ENCODE measurements at regions not wholly inside any gene's neighbourhood (a gene's known extent, or its start where the extent isn't known, plus 50 kb on each side); places are given as distances from the start of the nearest gene placed in this dataset.
A peak's percentile ranks its signal among the peaks of the same experiment; 100 is the strongest.

GRCh38 chr3:22101351-22101750 is 350.3 kb upstream of the ZNF385D start:
- no peak for TF ChIP-seq CTCF (IDR thresholded peaks at IDR 0.05; ENCODE audit: insufficient read depth, low read depth, low read length, missing control alignments)

GRCh38 chr3:22101811-22102210 is 350.8 kb upstream of the ZNF385D start:
- no peak overlapping the region for H3K4me3 ChIP-seq (ENCODE audit: low read length)
- no peak for TF ChIP-seq CTCF (IDR thresholded peaks at IDR 0.05; ENCODE audit: insufficient read depth, low read depth, low read length, missing control alignments)
- DNase-seq (ENCODE audit: low read depth), result no peak

More at GRCh38 chr3:22101351-22101750, 350.3 kb upstream of the ZNF385D start:
- DNase-seq (ENCODE audit: low read depth), result no peak
- H3K4me3 ChIP-seq (ENCODE audit: low read length), result no peak overlapping the region

- no peak overlapping the region for H3K4me3 ChIP-seq (ENCODE audit: low read length)
- no peak for TF ChIP-seq CTCF (IDR thresholded peaks at IDR 0.05; ENCODE audit: insufficient read depth, low read depth, low read length, missing control alignments)
- DNase-seq (ENCODE audit: low read depth), result no peak
Measured at GRCh38 chr3:22103423-22103822, 352.4 kb upstream of the ZNF385D start.

- no peak for TF ChIP-seq CTCF (IDR thresholded peaks at IDR 0.05; ENCODE audit: insufficient read depth, low read depth, low read length, missing control alignments)
- no peak for DNase-seq (ENCODE audit: low read depth)
- H3K4me3 ChIP-seq (ENCODE audit: low read length), result no peak overlapping the region
Measured at GRCh38 chr3:22106213-22106896, 355.3 kb upstream of the ZNF385D start.

- no peak for TF ChIP-seq CTCF (IDR thresholded peaks at IDR 0.05; ENCODE audit: insufficient read depth, low read depth, low read length, missing control alignments)
- DNase-seq (ENCODE audit: low read depth), result no peak
- H3K4me3 ChIP-seq (ENCODE audit: low read length), result no peak overlapping the region
Measured at GRCh38 chr3:22111226-22111625, 360.2 kb upstream of the ZNF385D start.

GRCh38 chr3:22113453-22113852 is 362.4 kb upstream of the ZNF385D start:
- no peak for TF ChIP-seq CTCF (IDR thresholded peaks at IDR 0.05; ENCODE audit: insufficient read depth, low read depth, low read length, missing control alignments)
- H3K4me3 ChIP-seq (ENCODE audit: low read length), result no peak overlapping the region
- no peak for DNase-seq (ENCODE audit: low read depth)

- no peak for TF ChIP-seq CTCF (IDR thresholded peaks at IDR 0.05; ENCODE audit: insufficient read depth, low read depth, low read length, missing control alignments)
- no peak overlapping the region for H3K4me3 ChIP-seq (ENCODE audit: low read length)
- peak; percentile 45 for DNase-seq (ENCODE audit: low read depth)
Measured at GRCh38 chr3:22115581-22115980, 364.6 kb upstream of the ZNF385D start.

All from epithelial cell of esophagus (primary cell).